AG09319 (cell line): ENCODE measurements at regions not wholly inside any gene's neighbourhood (a gene's known extent, or its start where the extent isn't known, plus 50 kb on each side); places are given as distances from the start of the nearest gene placed in this dataset.
"Not testable (repeated sequence)": the region's sequence is repeated elsewhere in the genome, so short reads cannot be mapped to it uniquely, and the experiment has no call there.

Source experiments
- DNase-seq: peaks from one replicate; pipeline ENCODE4 v3.0.0-alpha.2; 2010; ENCODE audit warnings: low read depth; ENCODE audit errors: extremely low read depth
- TF ChIP-seq, protein P1 (sequence below): IDR thresholded peaks from 2 replicates; pipeline ENCODE4 v1.5.1; 2011; ENCODE audit warnings: low read depth, mild to moderate bottlenecking, inconsistent platforms, low read length, moderate library complexity

DNA sequence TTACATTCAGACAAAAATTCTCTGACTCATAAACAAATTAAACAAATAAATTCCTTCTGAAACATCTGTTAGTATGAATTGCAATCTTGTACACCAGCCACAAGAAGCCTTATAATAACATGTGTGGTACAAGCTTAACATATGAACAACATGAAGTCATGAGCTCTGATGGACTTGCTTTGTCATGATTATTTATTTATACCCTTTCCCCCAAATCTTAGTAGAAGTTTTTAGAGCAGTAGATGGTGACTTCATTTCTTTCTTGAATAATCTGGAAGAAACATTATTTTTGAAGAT is 633.4 kb downstream of the EPHA3 start:
- TF ChIP-seq, protein P1, sequence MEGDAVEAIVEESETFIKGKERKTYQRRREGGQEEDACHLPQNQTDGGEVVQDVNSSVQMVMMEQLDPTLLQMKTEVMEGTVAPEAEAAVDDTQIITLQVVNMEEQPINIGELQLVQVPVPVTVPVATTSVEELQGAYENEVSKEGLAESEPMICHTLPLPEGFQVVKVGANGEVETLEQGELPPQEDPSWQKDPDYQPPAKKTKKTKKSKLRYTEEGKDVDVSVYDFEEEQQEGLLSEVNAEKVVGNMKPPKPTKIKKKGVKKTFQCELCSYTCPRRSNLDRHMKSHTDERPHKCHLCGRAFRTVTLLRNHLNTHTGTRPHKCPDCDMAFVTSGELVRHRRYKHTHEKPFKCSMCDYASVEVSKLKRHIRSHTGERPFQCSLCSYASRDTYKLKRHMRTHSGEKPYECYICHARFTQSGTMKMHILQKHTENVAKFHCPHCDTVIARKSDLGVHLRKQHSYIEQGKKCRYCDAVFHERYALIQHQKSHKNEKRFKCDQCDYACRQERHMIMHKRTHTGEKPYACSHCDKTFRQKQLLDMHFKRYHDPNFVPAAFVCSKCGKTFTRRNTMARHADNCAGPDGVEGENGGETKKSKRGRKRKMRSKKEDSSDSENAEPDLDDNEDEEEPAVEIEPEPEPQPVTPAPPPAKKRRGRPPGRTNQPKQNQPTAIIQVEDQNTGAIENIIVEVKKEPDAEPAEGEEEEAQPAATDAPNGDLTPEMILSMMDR, result no peak
- DNase-seq, result no peak

DNA sequence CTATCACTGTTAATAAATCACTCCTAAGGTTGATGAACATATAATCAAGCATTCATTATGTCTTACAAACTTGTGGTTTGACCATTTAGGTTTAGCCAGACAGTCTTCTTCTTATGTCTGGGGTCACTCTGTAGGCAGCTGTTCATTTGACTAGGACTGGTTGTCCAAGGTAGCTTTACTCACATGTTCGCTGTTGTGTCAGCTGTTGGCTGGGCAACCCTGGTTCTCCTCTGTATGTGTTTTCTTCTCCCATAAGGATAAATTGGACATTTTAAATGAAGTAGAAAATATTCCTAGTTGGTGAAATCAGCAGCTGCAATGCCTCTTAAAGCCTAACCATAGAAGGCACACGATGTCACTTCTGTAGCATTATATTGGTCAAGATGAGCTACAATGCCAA is 635.1 kb downstream of the EPHA3 start:
- no peak for DNase-seq
- TF ChIP-seq, protein P1, result no peak

DNA sequence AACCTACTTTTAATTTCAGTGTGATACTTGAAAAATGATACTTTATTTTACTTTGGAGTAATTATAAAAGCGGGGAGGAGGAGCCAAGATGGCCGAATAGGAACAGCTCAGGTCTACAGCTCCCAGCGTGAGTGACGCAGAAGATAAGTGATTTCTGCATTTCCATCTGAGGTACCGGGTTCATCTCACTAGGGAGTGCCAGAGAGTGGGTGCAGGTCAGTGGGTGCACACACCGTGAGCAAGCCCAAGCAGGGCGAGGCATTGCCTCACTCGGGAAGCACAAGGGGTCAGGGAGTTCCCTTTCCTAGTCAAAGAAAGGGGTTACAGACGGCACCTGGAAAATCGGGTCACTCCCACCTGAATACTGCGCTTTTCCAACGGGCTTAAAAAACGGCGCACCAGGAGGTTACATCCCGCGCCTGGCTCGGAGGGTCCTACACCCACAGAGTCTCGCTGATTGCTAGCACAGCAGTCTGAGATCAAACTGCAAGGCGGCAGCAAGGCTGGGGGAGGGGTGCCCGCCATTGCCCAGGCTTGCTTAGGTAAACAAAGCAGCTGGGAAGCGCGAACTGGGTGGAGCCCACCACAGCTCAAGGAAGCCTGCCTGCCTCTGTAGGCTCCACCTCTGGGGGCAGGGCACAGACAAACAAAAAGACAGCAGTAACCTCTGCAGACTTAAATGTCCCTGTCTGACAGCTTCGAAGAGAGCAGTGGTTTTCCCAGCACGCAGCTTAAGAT is 640.3 kb downstream of the EPHA3 start:
- not testable (repeated sequence) for DNase-seq

DNA sequence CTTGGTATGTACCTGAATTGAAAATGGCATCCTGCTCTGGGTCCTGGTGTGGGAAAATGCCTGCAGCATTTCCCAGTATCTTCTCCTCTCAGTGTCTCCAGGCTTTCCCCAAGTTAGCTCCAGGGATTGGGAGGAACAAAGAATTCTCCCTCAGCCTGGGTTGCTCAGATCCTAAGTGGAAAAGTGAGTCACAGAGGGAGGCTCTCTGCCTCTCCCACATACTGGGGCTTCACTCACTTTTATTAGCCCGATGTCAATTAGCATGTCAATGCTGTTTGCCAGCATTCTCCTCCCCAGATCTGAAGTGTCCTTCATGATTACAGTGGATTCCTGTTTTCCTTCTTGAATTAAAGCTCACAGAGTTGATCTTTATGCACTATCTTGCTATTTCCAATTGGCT is 655.0 kb downstream of the EPHA3 start:
- TF ChIP-seq, protein P1, result no peak
- no peak for DNase-seq

DNA sequence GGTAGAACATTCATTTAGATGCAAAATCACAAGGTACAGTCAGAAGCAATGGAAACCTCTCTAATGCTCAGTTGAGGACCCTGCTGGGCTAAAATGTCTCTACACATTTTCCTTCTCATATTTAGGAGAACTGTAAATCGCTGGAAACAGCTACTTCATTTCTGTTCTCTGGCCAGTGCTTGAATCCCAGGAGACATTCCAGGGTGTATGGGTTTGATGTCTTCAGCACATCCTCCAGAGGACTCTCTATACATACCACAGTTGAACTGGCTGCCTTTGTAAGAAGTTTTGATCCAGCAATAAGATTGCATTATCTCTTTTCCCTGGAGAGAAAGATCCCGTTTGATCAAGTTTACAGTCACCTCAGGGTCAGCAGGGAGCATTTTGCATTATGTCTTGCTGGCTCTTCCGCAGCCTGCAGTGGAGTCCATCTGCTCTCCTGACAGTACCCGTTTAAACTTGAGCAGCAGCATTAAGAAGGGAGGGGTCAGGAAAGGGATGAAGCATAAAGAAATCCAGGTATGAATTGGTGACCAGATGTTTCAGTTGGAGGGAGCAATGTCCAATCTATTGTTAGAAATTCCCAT is 676.0 kb downstream of the EPHA3 start:
- TF ChIP-seq, protein P1, result no peak
- DNase-seq, result no peak

DNA sequence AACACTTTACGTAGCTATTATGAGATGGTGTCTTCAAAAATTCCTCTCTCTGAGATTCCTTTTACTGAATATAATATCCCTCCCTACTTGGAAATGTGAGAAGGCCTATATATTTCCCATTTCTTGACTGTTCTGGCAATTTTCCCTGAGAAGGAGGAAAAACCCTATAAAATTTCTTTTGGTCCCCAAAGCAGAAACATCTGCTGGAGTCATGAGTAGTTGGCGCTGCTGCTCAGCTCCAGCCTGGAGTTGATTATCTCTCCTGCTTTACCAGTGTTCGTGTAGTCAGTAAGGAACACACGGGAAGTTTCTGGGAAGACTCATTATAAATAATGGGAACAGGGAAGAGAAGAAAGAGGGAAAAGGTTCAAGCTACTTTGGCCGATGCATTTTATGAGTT is 680.1 kb downstream of the EPHA3 start:
- no peak for DNase-seq
- TF ChIP-seq, protein P1, result no peak

DNA sequence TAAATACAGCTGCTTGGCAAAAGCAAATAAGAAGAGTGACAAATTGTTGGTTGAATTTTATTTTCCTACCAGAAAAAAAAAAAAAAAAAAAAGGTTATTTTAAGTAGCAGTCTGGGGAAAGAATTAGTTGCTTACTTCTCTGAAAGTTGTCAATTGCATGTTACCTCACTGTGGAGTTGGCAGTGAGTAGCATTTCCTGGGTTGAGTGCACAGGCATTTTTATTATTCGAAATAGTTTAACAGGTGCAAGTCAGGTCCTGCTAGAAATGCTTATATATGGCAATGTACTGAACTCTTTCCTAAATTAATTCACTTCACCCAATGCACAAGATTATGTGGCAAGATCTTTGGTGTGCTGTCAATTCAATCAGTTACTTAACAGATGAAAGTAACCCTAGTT is 680.6 kb downstream of the EPHA3 start:
- no peak for DNase-seq
- TF ChIP-seq, protein P1, result no peak

DNA sequence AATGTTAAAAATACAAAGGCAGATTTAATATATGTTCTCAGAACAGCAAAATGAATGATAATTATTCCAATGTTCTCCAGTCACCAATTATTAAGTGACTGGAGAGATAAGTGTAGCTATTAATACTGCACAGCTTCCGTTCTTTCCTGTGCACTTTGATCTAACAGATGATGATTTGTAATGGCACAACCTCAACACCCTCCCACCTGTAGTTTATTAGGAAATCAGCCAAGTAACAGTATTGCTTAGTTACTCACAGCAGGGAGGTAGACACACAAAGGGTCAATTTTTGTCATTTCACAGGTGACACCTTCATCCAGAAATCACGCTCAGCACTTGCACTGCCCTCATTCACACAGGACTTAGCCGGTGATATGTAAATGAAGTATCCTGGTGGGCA is 688.1 kb downstream of the EPHA3 start:
- TF ChIP-seq, protein P1, result no peak
- no peak for DNase-seq
